Stimulated activated naive CD8-positive, alpha-beta T cell treated with anti-CD3 and anti-CD28 coated beads, Interleukin-15, amount 100 ng/mL, for 72 hours (primary cell): ENCODE measurements at regions not wholly inside any gene's neighbourhood (a gene's known extent, or its start where the extent isn't known, plus 50 kb on each side); places are given as distances from the start of the nearest gene placed in this dataset.
"Not testable (repeated sequence)": the region's sequence is repeated elsewhere in the genome, so short reads cannot be mapped to it uniquely, and the experiment has no call there.

ENCODE experiments used
- ATAC-seq: fragments of 150-1000 bp; cut with Tn5 transposase; 2 replicates; pipeline ENCODE4 v1.10.0; 2021; ENCODE audit warnings: mild to moderate bottlenecking, moderate library complexity
- DNase-seq, 2 donors: peaks; one replicate each; pipeline ENCODE4 v3.0.0; 2021 to 2022
- H3K27ac Mint-ChIP-seq, 2 donors: one replicate each; pipeline ENCODE4 v1.8.0; 2022; ENCODE audit warnings: mild to moderate bottlenecking in 2 of 2, mixed read lengths in 2 of 2, moderate library complexity in 2 of 2
- H3K27me3 Mint-ChIP-seq: one replicate; pipeline ENCODE4 v1.8.0; 2022; ENCODE audit warnings: mixed read lengths
- H3K4me1 Mint-ChIP-seq: one replicate; pipeline ENCODE4 v1.8.0; 2022; ENCODE audit warnings: mild to moderate bottlenecking, mixed read lengths
- H3K4me3 Mint-ChIP-seq, 2 donors: one replicate each; pipeline ENCODE4 v1.8.0; 2022; ENCODE audit warnings: mild to moderate bottlenecking in 2 of 2, mixed read lengths in 2 of 2, moderate library complexity in 1 of 2
- H3K9me3 Mint-ChIP-seq, 2 donors: one replicate each; pipeline ENCODE4 v1.8.0; 2022; ENCODE audit warnings: mixed read lengths in 2 of 2

GRCh38 chr2:7127156-7127555, 209.9 kb downstream of the RNF144A start:
- no peak overlapping the region for H3K4me3 Mint-ChIP-seq
- peaks cover 5% of the 10 kb centered on the region for H3K4me1 Mint-ChIP-seq
- no peak overlapping the region for H3K27ac Mint-ChIP-seq
- ATAC-seq (no peak), DNase-seq (no peak)
- no peaks in the 10 kb centered on the region for H3K9me3 Mint-ChIP-seq
- no peaks in the 10 kb centered on the region for H3K27me3 Mint-ChIP-seq

GRCh38 chr2:7127687-7128086, 210.5 kb downstream of the RNF144A start:
- Mint-ChIP-seq H3K27ac (no peak overlapping the region), H3K27me3 (no peaks in the 10 kb centered on the region), H3K4me3 (no peak overlapping the region), H3K4me1 (peaks cover 5% of the 10 kb centered on the region), H3K9me3 (no peaks in the 10 kb centered on the region)
- DNase-seq (no peak), ATAC-seq (no peak)

GRCh38 chr2:7131261-7131660, 214.0 kb downstream of the RNF144A start:
- Mint-ChIP-seq H3K27ac (no peak overlapping the region), H3K9me3 (no peaks in the 10 kb centered on the region), H3K4me3 (no peak overlapping the region), H3K4me1 (peaks cover 5% of the 10 kb centered on the region), H3K27me3 (no peaks in the 10 kb centered on the region)
- no peak for ATAC-seq
- DNase-seq = no peak

DNA sequence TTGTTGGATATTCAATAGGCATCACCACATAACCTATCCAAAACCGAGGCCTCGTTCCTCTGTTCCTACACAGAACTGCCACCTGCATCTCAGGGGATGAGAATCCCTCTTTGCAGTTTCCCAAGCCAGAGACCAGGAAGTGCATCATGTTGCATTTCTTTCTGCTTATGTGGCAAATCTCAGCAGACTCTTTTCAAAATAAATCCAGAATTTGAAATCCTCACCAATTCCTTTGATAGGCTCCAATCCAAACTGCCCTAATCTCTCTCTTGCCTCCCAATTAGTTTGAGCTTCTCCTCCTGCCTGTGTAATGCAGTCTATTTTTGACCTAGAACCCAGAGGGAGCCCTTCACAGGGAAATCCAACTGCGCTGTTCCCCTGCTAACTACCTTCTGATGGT, 215.5 kb downstream of the RNF144A start:
- no peak overlapping the region for H3K27ac Mint-ChIP-seq
- H3K9me3 Mint-ChIP-seq = no peaks in the 10 kb centered on the region
- peaks cover 5% of the 10 kb centered on the region for H3K4me1 Mint-ChIP-seq
- H3K4me3 Mint-ChIP-seq = no peak overlapping the region
- DNase-seq = no peak
- ATAC-seq = no peak
- H3K27me3 Mint-ChIP-seq = no peaks in the 10 kb centered on the region

- no peak overlapping the region for H3K27ac Mint-ChIP-seq
- H3K4me1 Mint-ChIP-seq = peaks cover 1% of the 10 kb centered on the region
- H3K4me3 Mint-ChIP-seq = no peak overlapping the region
- H3K27me3 Mint-ChIP-seq = no peaks in the 10 kb centered on the region
- H3K9me3 Mint-ChIP-seq = no peaks in the 10 kb centered on the region
- ATAC-seq (no peak), DNase-seq (no peak)
These were observed 216.3 kb downstream of the RNF144A start for GRCh38 chr2:7133521-7133920.

DNA sequence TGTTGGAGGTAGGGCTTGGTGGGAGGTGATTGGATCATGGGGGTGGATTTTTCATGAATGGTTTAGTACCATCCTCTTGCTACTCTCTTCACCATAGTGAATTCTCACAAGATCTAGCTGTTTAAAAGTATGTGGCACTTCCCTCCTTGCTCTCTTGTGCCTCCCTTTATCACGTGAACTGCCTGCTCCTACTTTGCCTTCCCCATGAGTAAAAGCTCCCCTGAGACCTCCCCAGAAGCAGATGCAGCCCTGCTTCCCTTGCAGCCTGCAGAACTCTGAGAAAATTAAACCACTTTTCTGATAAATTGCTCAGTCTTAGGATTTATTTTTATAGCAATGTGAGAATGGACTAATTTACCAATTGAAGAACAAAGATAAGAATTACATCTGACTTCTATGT, 223.1 kb downstream of the RNF144A start:
- DNase-seq (no peak), ATAC-seq (no peak)
- Mint-ChIP-seq H3K9me3 (peaks cover 10 to 23% of the 10 kb centered on the region in 2 donors), H3K27me3 (no peaks in the 10 kb centered on the region), H3K4me1 (no peaks in the 10 kb centered on the region), H3K27ac (no peak overlapping the region), H3K4me3 (no peak overlapping the region)

DNA sequence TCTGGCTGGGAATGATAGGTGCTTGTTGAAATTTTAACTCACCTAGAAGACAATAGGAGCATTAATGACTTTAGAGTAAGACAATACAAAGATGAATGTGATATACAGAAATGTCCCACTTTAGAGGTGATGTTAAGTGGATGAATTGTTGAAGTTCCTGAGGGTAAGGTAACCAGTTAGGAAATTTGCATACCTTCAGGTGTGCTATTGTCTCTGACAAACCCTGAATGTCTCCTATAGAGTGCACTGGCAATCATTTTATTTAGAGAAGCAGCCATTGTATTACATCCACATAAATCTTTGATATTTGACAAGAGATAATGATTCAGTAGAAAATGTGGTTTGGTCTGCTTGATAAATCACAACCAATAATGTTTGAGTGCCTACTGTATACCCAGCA, 228.5 kb downstream of the RNF144A start:
- no peak overlapping the region for H3K27ac Mint-ChIP-seq
- no peak for ATAC-seq
- no peaks in the 10 kb centered on the region for H3K27me3 Mint-ChIP-seq
- H3K4me1 Mint-ChIP-seq = no peaks in the 10 kb centered on the region
- no peak for DNase-seq
- H3K9me3 Mint-ChIP-seq = peaks cover 14 to 21% of the 10 kb centered on the region in 2 donors
- no peak overlapping the region for H3K4me3 Mint-ChIP-seq

GRCh38 chr2:7146151-7146550, 228.9 kb downstream of the RNF144A start:
- ATAC-seq (no peak), DNase-seq (no peak)
- no peaks in the 10 kb centered on the region for H3K4me1 Mint-ChIP-seq
- no peaks in the 10 kb centered on the region for H3K27me3 Mint-ChIP-seq
- H3K9me3 Mint-ChIP-seq = peaks cover 14 to 21% of the 10 kb centered on the region in 2 donors
- no peak overlapping the region for H3K4me3 Mint-ChIP-seq
- H3K27ac Mint-ChIP-seq = no peak overlapping the region

- Mint-ChIP-seq H3K27ac (no peak overlapping the region), H3K4me1 (no peaks in the 10 kb centered on the region), H3K9me3 (peaks cover 15 to 25% of the 10 kb centered on the region in 2 donors), H3K27me3 (no peaks in the 10 kb centered on the region), H3K4me3 (no peak overlapping the region)
- DNase-seq = no peak
- ATAC-seq = no peak
These were observed 237.4 kb downstream of the RNF144A start for GRCh38 chr2:7154656-7155055.

DNA sequence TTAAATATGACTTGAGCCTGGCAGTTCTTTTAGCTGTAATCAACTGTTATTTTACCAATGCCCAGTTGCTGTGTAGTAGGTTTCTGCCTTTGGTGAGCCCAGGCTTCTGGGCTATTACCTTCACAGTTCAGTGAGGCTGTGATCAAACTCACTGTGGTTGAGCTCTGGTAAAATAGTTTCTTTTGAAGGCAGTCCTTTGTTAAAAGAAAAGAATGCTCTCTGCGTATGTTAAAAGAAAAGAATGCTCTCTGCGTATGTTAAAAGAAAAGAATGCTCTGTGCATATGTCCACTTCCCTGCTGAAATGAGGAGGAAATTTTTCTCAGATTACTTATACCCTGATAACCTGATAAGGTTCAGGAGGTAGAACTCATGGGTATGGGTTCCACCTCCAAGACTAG, 244.3 kb downstream of the RNF144A start:
- H3K4me1 Mint-ChIP-seq = no peaks in the 10 kb centered on the region
- ATAC-seq (no peak), DNase-seq (no peak)
- H3K9me3 Mint-ChIP-seq = peaks cover 0 to 11% of the 10 kb centered on the region in 2 donors
- H3K4me3 Mint-ChIP-seq = no peak overlapping the region
- no peak overlapping the region for H3K27ac Mint-ChIP-seq
- H3K27me3 Mint-ChIP-seq = no peaks in the 10 kb centered on the region

- ATAC-seq (no peak), DNase-seq (no peak)
- H3K27ac Mint-ChIP-seq = no peak overlapping the region
- no peak overlapping the region for H3K4me3 Mint-ChIP-seq
- H3K4me1 Mint-ChIP-seq = no peaks in the 10 kb centered on the region
- peaks cover 0 to 4% of the 10 kb centered on the region in 2 donors for H3K9me3 Mint-ChIP-seq
- H3K27me3 Mint-ChIP-seq = no peaks in the 10 kb centered on the region
These were observed 248.5 kb downstream of the RNF144A start for GRCh38 chr2:7165736-7166135.

- Mint-ChIP-seq H3K27ac (no peak overlapping the region), H3K27me3 (no peaks in the 10 kb centered on the region), H3K4me1 (no peaks in the 10 kb centered on the region), H3K9me3 (no peaks in the 10 kb centered on the region), H3K4me3 (no peak overlapping the region)
- DNase-seq = no peak
- ATAC-seq = no peak
These were observed 250.7 kb downstream of the RNF144A start for GRCh38 chr2:7167801-7168411.

- Mint-ChIP-seq H3K27ac (no peak overlapping the region), H3K9me3 (peaks cover under 1 to 1% of the 10 kb centered on the region in 2 donors), H3K4me3 (no peak overlapping the region), H3K4me1 (no peaks in the 10 kb centered on the region), H3K27me3 (no peaks in the 10 kb centered on the region)
- no peak for ATAC-seq
- no peak for DNase-seq
These were observed 252.4 kb downstream of the RNF144A start for GRCh38 chr2:7169593-7169992.

- not testable (repeated sequence) for H3K9me3 Mint-ChIP-seq, DNase-seq, H3K4me1 Mint-ChIP-seq, ATAC-seq, H3K27ac Mint-ChIP-seq, H3K4me3 Mint-ChIP-seq, H3K27me3 Mint-ChIP-seq
These were observed 261.8 kb downstream of the RNF144A start for GRCh38 chr2:7178996-7179395.

DNA sequence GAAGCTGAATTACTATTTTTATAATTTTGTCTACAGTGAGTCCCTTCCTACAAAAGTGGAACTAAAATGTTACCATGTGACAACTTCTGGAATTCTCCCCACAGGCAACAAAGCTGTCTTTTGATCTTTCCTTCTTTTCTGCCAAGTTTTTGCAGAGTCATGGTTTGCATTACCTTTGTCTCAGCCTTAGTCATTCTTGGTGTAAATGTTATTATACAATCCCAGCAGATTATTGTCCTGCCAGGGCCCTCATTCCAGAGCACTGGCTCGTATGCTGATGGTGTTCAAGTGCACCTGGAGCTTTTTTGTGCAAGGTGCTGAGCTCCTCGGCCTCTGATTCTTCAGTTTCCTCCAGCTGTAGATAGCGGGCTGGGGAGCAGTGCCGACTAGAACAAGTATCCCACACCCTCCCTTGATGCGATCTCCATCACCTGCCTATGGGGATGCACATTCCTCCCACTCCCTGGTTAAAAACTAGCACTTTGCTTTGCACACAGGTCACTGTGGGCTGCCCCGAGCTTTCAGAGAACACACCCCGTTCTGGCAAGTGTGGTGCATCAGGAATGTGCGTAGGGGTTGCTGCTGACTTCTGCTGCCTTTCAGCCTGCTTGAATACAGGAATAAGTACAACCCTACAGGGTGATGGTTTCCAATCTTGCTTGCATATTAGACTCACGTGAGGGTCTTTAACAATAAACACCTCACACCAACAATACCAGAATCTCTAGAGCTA, 263.6 kb downstream of the RNF144A start:
- no peaks in the 10 kb centered on the region for H3K27me3 Mint-ChIP-seq

DNA sequence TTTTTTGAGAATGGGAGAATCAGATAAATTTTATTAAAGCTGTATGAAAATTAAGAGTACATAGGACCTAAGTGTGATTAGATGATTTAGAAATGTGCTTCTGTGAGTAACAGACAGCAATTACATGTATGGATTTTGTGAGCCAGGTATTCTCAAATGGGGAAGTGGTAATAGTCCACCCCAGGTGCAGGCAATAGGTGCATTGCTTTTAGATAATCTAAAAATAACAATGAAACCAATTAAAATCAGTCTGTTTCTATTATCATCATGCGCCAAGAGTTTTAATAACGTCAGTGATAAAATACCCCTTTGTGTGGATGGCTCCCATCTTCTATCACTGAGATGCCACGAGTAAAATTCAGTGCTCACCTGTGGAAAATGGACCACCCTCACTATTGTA, 265.3 kb downstream of the RNF144A start:
- Mint-ChIP-seq H3K4me3 (no peak overlapping the region), H3K4me1 (no peaks in the 10 kb centered on the region), H3K27ac (no peak overlapping the region), H3K27me3 (no peaks in the 10 kb centered on the region), H3K9me3 (no peaks in the 10 kb centered on the region)
- DNase-seq (no peak), ATAC-seq (no peak)

More for the DNA sequence above, 263.6 kb downstream of the RNF144A start:
- H3K27ac Mint-ChIP-seq = no peak overlapping the region
- H3K9me3 Mint-ChIP-seq = no peaks in the 10 kb centered on the region
- ATAC-seq (no peak), DNase-seq (no peak)
- no peaks in the 10 kb centered on the region for H3K4me1 Mint-ChIP-seq
- H3K4me3 Mint-ChIP-seq = no peak overlapping the region

- no peaks in the 10 kb centered on the region for H3K9me3 Mint-ChIP-seq
- no peak overlapping the region for H3K4me3 Mint-ChIP-seq
- ATAC-seq (no peak), DNase-seq (no peak)
- no peaks in the 10 kb centered on the region for H3K27me3 Mint-ChIP-seq
- H3K4me1 Mint-ChIP-seq = peaks cover 21% of the 10 kb centered on the region
- no peak overlapping the region for H3K27ac Mint-ChIP-seq
These were observed 271.9 kb downstream of the RNF144A start for GRCh38 chr2:7189106-7189505.
